Activated naive CD4-positive, alpha-beta T cell treated with anti-CD3 and anti-CD28 coated beads for 36 hours (primary cell): ENCODE measurements at regions not wholly inside any gene's neighbourhood (a gene's known extent, or its start where the extent isn't known, plus 50 kb on each side); places are given as distances from the start of the nearest gene placed in this dataset.
"Not testable (repeated sequence)": the region's sequence is repeated elsewhere in the genome, so short reads cannot be mapped to it uniquely, and the experiment has no call there.

ENCODE experiments used
- CTCF ChIA-PET: fragments of 350-600 bp; sonication (Branson Sonifier 250); formaldehyde crosslinking; loops from one replicate; lab custom pipeline; 2021; ENCODE audit warnings: antibody characterized with exemption; lab: Charles Lee
- DNase-seq: peaks from one replicate; pipeline ENCODE4 v3.0.0-alpha.2; 2020
- H3K27ac Mint-ChIP-seq: one replicate; pipeline ENCODE4 v1.8.0; 2021; ENCODE audit warnings: mild to moderate bottlenecking, mixed read lengths
- H3K27me3 Mint-ChIP-seq: one replicate; pipeline ENCODE4 v1.8.0; 2021; ENCODE audit warnings: low read depth, mixed read lengths
- H3K36me3 Mint-ChIP-seq: one replicate; pipeline ENCODE4 v1.8.0; 2021; ENCODE audit warnings: low read depth, mixed read lengths
- H3K4me1 Mint-ChIP-seq: one replicate; pipeline ENCODE4 v1.8.0; 2021; ENCODE audit warnings: low read depth, mixed read lengths
- H3K4me3 Mint-ChIP-seq: one replicate; pipeline ENCODE4 v1.8.0; 2021; ENCODE audit warnings: mild to moderate bottlenecking, moderate library complexity, mixed read lengths
- H3K9me3 Mint-ChIP-seq: one replicate; pipeline ENCODE4 v1.8.0; 2021; ENCODE audit warnings: mixed read lengths
- intact Hi-C: fragments of 100-400 bp; cut with micrococcal nuclease; formaldehyde crosslinking; loops from one replicate; pipeline ENCODE4 v1.15.1; 2023

GRCh38 chr3:74131546-74132328 is 482.7 kb downstream of the CNTN3 start:
- H3K27me3 Mint-ChIP-seq, intact Hi-C loops, CTCF ChIA-PET, H3K27ac Mint-ChIP-seq, H3K4me1 Mint-ChIP-seq, H3K36me3 Mint-ChIP-seq, H3K4me3 Mint-ChIP-seq, DNase-seq: not testable (repeated sequence)
- peaks cover 13% of the 10 kb centered on the region for H3K9me3 Mint-ChIP-seq

GRCh38 chr3:74129611-74130010 is 484.8 kb downstream of the CNTN3 start:
- Mint-ChIP-seq H3K4me1 (no peaks in the 10 kb centered on the region), H3K36me3 (no peaks in the 10 kb centered on the region), H3K27me3 (no peaks in the 10 kb centered on the region), H3K4me3 (no peak overlapping the region), H3K27ac (no peak overlapping the region), H3K9me3 (peaks cover 10% of the 10 kb centered on the region)
- intact Hi-C loops, result no loop called here
- CTCF ChIA-PET, result no interaction called here
- no peak for DNase-seq

GRCh38 chr3:74129056-74129455 is 485.4 kb downstream of the CNTN3 start:
- DNase-seq, result no peak

GRCh38 chr3:74127256-74127655 is 487.2 kb downstream of the CNTN3 start:
- no peaks in the 10 kb centered on the region for H3K27me3 Mint-ChIP-seq
- intact Hi-C loops, result no loop called here
- peaks cover 8% of the 10 kb centered on the region for H3K9me3 Mint-ChIP-seq
- H3K27ac Mint-ChIP-seq, result no peak overlapping the region
- H3K36me3 Mint-ChIP-seq, result no peaks in the 10 kb centered on the region
- CTCF ChIA-PET, result interaction anchor here (0.7 kb wide), 2 partner anchors 26 to 602 kb away, joined by 3 to 5 read pairs; no protein-coding TSS in a partner anchor
- no peak for DNase-seq
- H3K4me3 Mint-ChIP-seq, result no peak overlapping the region
- no peaks in the 10 kb centered on the region for H3K4me1 Mint-ChIP-seq

More at GRCh38 chr3:74129056-74129455, 485.4 kb downstream of the CNTN3 start:
- Mint-ChIP-seq H3K4me3 (no peak overlapping the region), H3K27me3 (no peaks in the 10 kb centered on the region), H3K27ac (no peak overlapping the region), H3K36me3 (no peaks in the 10 kb centered on the region), H3K4me1 (no peaks in the 10 kb centered on the region), H3K9me3 (peaks cover 9% of the 10 kb centered on the region)
- CTCF ChIA-PET, result no interaction called here
- intact Hi-C loops, result no loop called here

GRCh38 chr3:74124782-74125181 is 489.7 kb downstream of the CNTN3 start:
- Mint-ChIP-seq H3K4me3 (no peak overlapping the region), H3K36me3 (no peaks in the 10 kb centered on the region), H3K4me1 (no peaks in the 10 kb centered on the region), H3K9me3 (peaks cover 12% of the 10 kb centered on the region), H3K27me3 (no peaks in the 10 kb centered on the region), H3K27ac (no peak overlapping the region)
- CTCF ChIA-PET, result no interaction called here
- intact Hi-C loops, result no loop called here
- DNase-seq, result no peak

- H3K27me3 Mint-ChIP-seq, result no peaks in the 10 kb centered on the region
- no peak for DNase-seq
- H3K4me3 Mint-ChIP-seq, result no peak overlapping the region
- CTCF ChIA-PET, result no interaction called here
- intact Hi-C loops, result no loop called here
- no peaks in the 10 kb centered on the region for H3K36me3 Mint-ChIP-seq
- H3K4me1 Mint-ChIP-seq, result no peaks in the 10 kb centered on the region
- H3K27ac Mint-ChIP-seq, result no peak overlapping the region
- peaks cover 11% of the 10 kb centered on the region for H3K9me3 Mint-ChIP-seq
Observed at GRCh38 chr3:74122281-74122680, 492.2 kb downstream of the CNTN3 start.

- H3K27ac Mint-ChIP-seq, result no peak overlapping the region
- H3K27me3 Mint-ChIP-seq, result no peaks in the 10 kb centered on the region
- no peaks in the 10 kb centered on the region for H3K4me1 Mint-ChIP-seq
- intact Hi-C loops, result no loop called here
- H3K9me3 Mint-ChIP-seq, result peaks cover 11% of the 10 kb centered on the region
- H3K36me3 Mint-ChIP-seq, result no peaks in the 10 kb centered on the region
- CTCF ChIA-PET, result no interaction called here
- DNase-seq, result no peak
- H3K4me3 Mint-ChIP-seq, result no peak overlapping the region
Observed at GRCh38 chr3:74121761-74122160, 492.7 kb downstream of the CNTN3 start.

- no peak overlapping the region for H3K4me3 Mint-ChIP-seq
- intact Hi-C loops, result no loop called here
- DNase-seq, result no peak
- no peaks in the 10 kb centered on the region for H3K27me3 Mint-ChIP-seq
- H3K4me1 Mint-ChIP-seq, result no peaks in the 10 kb centered on the region
- H3K9me3 Mint-ChIP-seq, result peaks cover 11% of the 10 kb centered on the region
- CTCF ChIA-PET, result no interaction called here
- H3K36me3 Mint-ChIP-seq, result no peaks in the 10 kb centered on the region
- no peak overlapping the region for H3K27ac Mint-ChIP-seq
Observed at GRCh38 chr3:74119221-74119620, 494.5 kb upstream of the PDZRN3 start.

GRCh38 chr3:74115906-74116305 is 491.2 kb upstream of the PDZRN3 start:
- Mint-ChIP-seq H3K27me3 (no peaks in the 10 kb centered on the region), H3K27ac (no peak overlapping the region), H3K36me3 (no peaks in the 10 kb centered on the region), H3K4me3 (no peak overlapping the region), H3K9me3 (peaks cover 4% of the 10 kb centered on the region), H3K4me1 (no peaks in the 10 kb centered on the region)
- intact Hi-C loops, result no loop called here
- DNase-seq, result no peak
- CTCF ChIA-PET, result no interaction called here

GRCh38 chr3:74107451-74107850 is 482.7 kb upstream of the PDZRN3 start:
- no peaks in the 10 kb centered on the region for H3K4me1 Mint-ChIP-seq
- no peak for DNase-seq
- H3K4me3 Mint-ChIP-seq, result no peak overlapping the region
- H3K9me3 Mint-ChIP-seq, result peaks cover 3% of the 10 kb centered on the region
- H3K27ac Mint-ChIP-seq, result no peak overlapping the region
- intact Hi-C loops, result no loop called here
- H3K27me3 Mint-ChIP-seq, result no peaks in the 10 kb centered on the region
- CTCF ChIA-PET, result no interaction called here
- no peaks in the 10 kb centered on the region for H3K36me3 Mint-ChIP-seq

GRCh38 chr3:74106925-74107324 is 482.2 kb upstream of the PDZRN3 start:
- DNase-seq, result no peak
- Mint-ChIP-seq H3K4me3 (no peak overlapping the region), H3K9me3 (peaks cover 3% of the 10 kb centered on the region), H3K27ac (no peak overlapping the region), H3K36me3 (no peaks in the 10 kb centered on the region), H3K27me3 (no peaks in the 10 kb centered on the region), H3K4me1 (no peaks in the 10 kb centered on the region)
- intact Hi-C loops, result no loop called here
- CTCF ChIA-PET, result no interaction called here

- Mint-ChIP-seq H3K9me3 (peaks cover 7% of the 10 kb centered on the region), H3K4me1 (no peaks in the 10 kb centered on the region), H3K27ac (no peak overlapping the region), H3K36me3 (no peaks in the 10 kb centered on the region), H3K4me3 (no peak overlapping the region), H3K27me3 (no peaks in the 10 kb centered on the region)
- no peak for DNase-seq
- intact Hi-C loops, result no loop called here
- CTCF ChIA-PET, result no interaction called here
Observed at GRCh38 chr3:74091204-74091603, 466.5 kb upstream of the PDZRN3 start.

GRCh38 chr3:74089814-74090213 is 465.1 kb upstream of the PDZRN3 start:
- DNase-seq, result no peak
- intact Hi-C loops, result no loop called here
- CTCF ChIA-PET, result interaction anchor here (0.8 kb wide), 1 partner anchor 9 kb away, joined by 3 read pairs; no protein-coding TSS in a partner anchor
- peaks cover 7% of the 10 kb centered on the region for H3K9me3 Mint-ChIP-seq
- no peaks in the 10 kb centered on the region for H3K36me3 Mint-ChIP-seq
- no peak overlapping the region for H3K27ac Mint-ChIP-seq
- H3K4me3 Mint-ChIP-seq, result no peak overlapping the region
- no peaks in the 10 kb centered on the region for H3K4me1 Mint-ChIP-seq
- H3K27me3 Mint-ChIP-seq, result no peaks in the 10 kb centered on the region
